MG63 (cell line): ENCODE measurements at regions not wholly inside any gene's neighbourhood (a gene's known extent, or its start where the extent isn't known, plus 50 kb on each side); places are given as distances from the start of the nearest gene placed in this dataset.

Source experiments
- DNase-seq: peaks from one replicate; pipeline ENCODE4 v3.0.0-alpha.2; 2020
- H3K27me3 ChIP-seq: fragments of 250-450 bp; sonication (Bioruptor Pico); 2 replicates; pipeline ENCODE4 v1.5.1; 2020; ENCODE audit warnings: mild to moderate bottlenecking, moderate library complexity
- H3K36me3 ChIP-seq: fragments of 250-450 bp; sonication (Bioruptor Pico); 2 replicates; pipeline ENCODE4 v1.5.1; 2020; ENCODE audit warnings: mild to moderate bottlenecking, moderate library complexity
- H3K4me3 ChIP-seq: fragments of 250-450 bp; sonication (Bioruptor Pico); 2 replicates; pipeline ENCODE4 v1.5.1; 2020; ENCODE audit warnings: mild to moderate bottlenecking, moderate library complexity
- H3K9me3 ChIP-seq: fragments of 250-450 bp; sonication (Bioruptor Pico); 2 replicates; pipeline ENCODE4 v1.5.1; 2020; ENCODE audit warnings: mild to moderate bottlenecking, moderate library complexity

- no peaks in the 10 kb centered on the region for H3K27me3 ChIP-seq
- no peaks in the 10 kb centered on the region for H3K9me3 ChIP-seq
- no peaks in the 10 kb centered on the region for H3K36me3 ChIP-seq
- DNase-seq: no peak
- no peak overlapping the region for H3K4me3 ChIP-seq
These were observed 391.4 kb downstream of the C12orf75 start for GRCh38 chr12:105721891-105722290.

GRCh38 chr12:105723066-105723465 is 392.6 kb downstream of the C12orf75 start:
- Histone ChIP-seq H3K9me3 (no peaks in the 10 kb centered on the region), H3K36me3 (no peaks in the 10 kb centered on the region), H3K27me3 (no peaks in the 10 kb centered on the region), H3K4me3 (no peak overlapping the region)
- DNase-seq: no peak

DNA sequence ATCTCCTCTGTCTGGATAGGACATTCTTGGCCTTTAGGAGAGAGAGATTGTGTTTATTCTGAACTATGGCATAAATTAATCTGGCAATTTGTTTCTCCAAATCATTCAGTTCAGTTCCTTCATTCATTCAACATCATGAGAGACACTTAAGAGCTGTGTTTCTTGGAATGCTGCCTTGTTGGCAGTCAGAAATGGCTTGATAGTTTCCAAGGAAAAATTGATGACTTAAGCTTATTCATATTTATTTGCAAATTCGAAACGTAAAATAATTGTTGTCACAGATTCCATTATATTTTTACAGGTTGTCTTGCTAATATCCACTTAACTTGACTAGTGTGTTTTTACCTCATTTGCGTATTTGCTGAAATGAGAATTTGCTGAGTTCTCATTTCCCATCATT is 393.0 kb downstream of the C12orf75 start:
- Histone ChIP-seq H3K9me3 (no peaks in the 10 kb centered on the region), H3K36me3 (no peaks in the 10 kb centered on the region), H3K4me3 (no peak overlapping the region), H3K27me3 (no peaks in the 10 kb centered on the region)
- no peak for DNase-seq

GRCh38 chr12:105724641-105725040 is 394.1 kb downstream of the C12orf75 start:
- Histone ChIP-seq H3K36me3 (no peaks in the 10 kb centered on the region), H3K27me3 (no peaks in the 10 kb centered on the region), H3K4me3 (no peak overlapping the region), H3K9me3 (no peaks in the 10 kb centered on the region)
- peak; percentile 9 for DNase-seq

- DNase-seq: no peak
- no peaks in the 10 kb centered on the region for H3K27me3 ChIP-seq
- no peak overlapping the region for H3K4me3 ChIP-seq
- H3K36me3 ChIP-seq: no peaks in the 10 kb centered on the region
- H3K9me3 ChIP-seq: no peaks in the 10 kb centered on the region
These were observed 394.6 kb downstream of the C12orf75 start for GRCh38 chr12:105725054-105725453.

DNA sequence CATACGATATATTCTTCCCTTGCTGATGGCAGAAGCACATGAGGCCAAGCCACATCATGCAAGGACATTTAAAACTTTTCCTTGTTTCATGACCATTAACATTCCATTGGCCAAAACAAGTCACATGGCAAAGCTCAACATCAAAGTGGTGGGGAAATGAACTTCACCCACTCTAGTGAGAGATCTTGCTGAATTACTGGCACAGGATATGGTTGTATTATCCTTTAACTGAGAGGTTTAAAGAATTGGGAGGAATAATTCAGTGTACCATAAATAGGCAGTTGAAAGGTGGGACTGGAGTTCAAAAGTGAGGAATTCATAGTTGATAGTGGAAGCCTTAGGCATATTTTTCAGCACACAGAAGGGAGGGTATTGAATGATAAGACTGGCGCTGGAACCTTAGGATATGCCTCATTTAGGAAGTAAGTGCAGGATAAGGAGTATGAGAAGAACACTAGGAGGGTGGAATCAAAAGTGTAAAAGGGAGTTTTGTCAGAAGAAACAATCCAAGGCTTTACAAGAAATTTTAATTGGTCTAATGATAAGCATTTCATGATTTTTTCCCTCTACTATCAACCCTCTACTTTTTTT is 398.8 kb downstream of the C12orf75 start:
- Histone ChIP-seq H3K9me3 (no peaks in the 10 kb centered on the region), H3K27me3 (0 out of 2 replicates have a peak, but pooled peaks cover 3% of the 10 kb centered on the region), H3K4me3 (no peak overlapping the region), H3K36me3 (no peaks in the 10 kb centered on the region)
- no peak for DNase-seq

DNA sequence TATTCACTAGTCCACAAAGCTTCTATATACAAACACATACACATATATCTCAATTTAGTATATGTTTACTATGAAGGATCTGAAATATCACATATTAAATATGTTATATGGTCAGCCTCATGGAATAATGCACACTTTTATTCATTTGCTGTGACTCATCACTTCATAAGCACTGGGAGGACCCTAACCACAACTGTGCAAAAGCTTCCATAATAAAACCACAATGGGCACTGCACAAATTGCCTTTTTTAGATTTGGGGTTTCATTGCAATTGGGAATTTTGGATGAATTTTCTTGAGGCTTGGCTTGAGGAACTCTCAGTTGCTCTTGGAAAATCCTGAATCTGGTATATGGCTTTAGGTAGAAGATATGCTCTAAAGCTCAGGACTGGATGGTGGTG is 399.4 kb downstream of the C12orf75 start:
- DNase-seq: no peak
- Histone ChIP-seq H3K4me3 (no peak overlapping the region), H3K9me3 (no peaks in the 10 kb centered on the region), H3K27me3 (0 out of 2 replicates have a peak, but pooled peaks cover 3% of the 10 kb centered on the region), H3K36me3 (no peaks in the 10 kb centered on the region)

DNA sequence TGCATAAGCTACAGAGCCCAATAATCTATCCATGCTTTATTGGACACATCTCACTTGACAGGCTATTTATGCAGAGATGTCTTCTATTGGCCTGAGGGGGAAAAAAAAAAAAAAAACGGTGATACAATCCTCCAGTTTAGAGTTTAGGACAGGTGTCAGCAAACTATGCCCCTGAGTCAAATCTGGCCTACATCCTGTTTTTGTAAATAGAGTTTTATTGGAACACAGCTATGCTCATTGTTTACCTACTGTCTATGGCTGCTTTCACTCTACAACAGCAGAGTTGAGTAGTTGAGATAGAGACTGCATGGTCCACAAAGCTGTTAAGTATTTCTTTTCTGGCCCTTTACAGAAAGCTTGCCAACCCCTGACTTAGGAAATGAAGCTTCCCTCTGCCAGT is 403.1 kb downstream of the C12orf75 start:
- no peaks in the 10 kb centered on the region for H3K9me3 ChIP-seq
- H3K36me3 ChIP-seq: no peaks in the 10 kb centered on the region
- no peak for DNase-seq
- H3K27me3 ChIP-seq: 0 out of 2 replicates have a peak, but pooled peaks cover 3% of the 10 kb centered on the region
- no peak overlapping the region for H3K4me3 ChIP-seq

DNA sequence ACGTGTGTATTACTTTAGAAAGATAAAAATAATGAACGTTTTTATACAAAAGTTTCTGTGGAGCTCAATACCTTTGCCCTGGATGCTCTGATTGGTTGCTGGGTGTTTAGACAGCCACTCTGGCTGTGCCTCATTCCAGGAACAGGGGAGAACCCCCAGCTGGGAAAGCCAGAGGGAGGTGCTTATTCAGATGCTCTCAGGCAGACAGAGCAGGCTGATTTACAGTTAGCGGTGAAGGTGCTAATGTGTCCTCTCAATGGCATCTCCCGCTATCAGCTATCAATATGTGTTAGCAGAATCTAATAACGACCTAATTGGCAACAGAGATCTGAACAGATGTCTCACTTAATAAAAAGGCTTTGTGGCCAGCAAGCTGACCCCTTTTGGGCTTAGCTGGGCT is 402.3 kb downstream of the NUAK1 start:
- Histone ChIP-seq H3K4me3 (no peak overlapping the region), H3K9me3 (no peaks in the 10 kb centered on the region), H3K36me3 (no peaks in the 10 kb centered on the region), H3K27me3 (no peaks in the 10 kb centered on the region)
- no peak for DNase-seq

DNA sequence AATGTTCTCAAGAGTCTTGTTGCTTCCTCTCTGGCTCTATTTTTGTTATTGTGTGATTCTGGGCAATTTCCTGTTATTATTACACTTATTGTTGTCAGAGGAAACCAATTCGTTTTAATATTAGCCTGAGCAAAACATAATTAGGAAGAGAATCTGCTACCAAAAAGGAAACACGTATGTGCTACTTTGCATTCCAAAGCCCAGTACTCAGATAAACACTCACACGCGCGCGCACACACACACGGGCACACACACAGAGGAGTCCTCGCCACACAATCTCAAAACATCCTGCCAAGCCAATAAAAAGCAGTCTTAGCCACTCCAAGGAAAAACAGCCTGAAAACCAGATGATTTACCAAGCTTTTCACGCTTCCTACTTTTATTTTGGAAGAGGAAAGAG is 400.7 kb downstream of the NUAK1 start:
- H3K36me3 ChIP-seq: no peaks in the 10 kb centered on the region
- H3K9me3 ChIP-seq: no peaks in the 10 kb centered on the region
- no peak overlapping the region for H3K4me3 ChIP-seq
- no peak for DNase-seq
- no peaks in the 10 kb centered on the region for H3K27me3 ChIP-seq

- no peaks in the 10 kb centered on the region for H3K36me3 ChIP-seq
- H3K4me3 ChIP-seq: no peak overlapping the region
- no peaks in the 10 kb centered on the region for H3K9me3 ChIP-seq
- DNase-seq: no peak
- H3K27me3 ChIP-seq: no peaks in the 10 kb centered on the region
These were observed 398.4 kb downstream of the NUAK1 start for GRCh38 chr12:105740369-105740768.

DNA sequence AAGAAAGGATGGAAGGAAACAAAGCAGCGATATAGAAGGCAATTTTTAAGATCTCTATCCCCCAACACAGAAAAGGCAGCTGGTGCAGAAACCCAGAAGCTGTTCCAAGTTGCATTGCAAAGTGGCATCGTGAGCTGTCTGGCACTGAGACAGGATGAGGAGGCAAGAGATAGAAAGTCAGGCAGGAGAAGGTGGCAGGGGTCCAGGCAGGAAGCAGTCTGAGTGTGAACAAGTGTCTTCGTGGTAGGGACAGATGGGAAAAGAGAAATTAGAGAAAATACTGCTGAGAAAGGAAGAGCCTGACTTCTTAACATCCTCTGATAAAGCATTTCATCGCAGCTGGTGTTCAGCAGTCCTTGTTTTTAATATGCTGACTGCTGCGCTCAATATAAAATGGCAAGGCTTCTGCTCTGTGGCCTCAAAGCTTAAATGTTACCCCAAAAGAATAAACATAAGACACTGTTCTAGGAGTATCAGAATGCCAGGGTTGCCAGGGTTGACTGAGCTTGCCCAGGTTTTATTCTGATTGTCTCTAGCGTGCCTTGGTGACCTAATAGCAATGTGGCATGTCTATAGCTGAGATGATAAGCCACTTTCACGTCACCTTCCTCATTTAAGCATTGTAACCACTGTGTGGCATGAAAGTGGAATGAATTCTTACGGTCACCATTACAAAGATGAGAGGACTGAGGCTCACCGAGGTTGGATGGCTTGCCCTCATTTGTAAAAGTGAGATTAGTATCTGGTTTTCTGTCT is 397.6 kb downstream of the NUAK1 start:
- H3K36me3 ChIP-seq: no peaks in the 10 kb centered on the region
- no peaks in the 10 kb centered on the region for H3K9me3 ChIP-seq
- peak; percentile 92 for DNase-seq
- no peak overlapping the region for H3K4me3 ChIP-seq
- no peaks in the 10 kb centered on the region for H3K27me3 ChIP-seq

DNA sequence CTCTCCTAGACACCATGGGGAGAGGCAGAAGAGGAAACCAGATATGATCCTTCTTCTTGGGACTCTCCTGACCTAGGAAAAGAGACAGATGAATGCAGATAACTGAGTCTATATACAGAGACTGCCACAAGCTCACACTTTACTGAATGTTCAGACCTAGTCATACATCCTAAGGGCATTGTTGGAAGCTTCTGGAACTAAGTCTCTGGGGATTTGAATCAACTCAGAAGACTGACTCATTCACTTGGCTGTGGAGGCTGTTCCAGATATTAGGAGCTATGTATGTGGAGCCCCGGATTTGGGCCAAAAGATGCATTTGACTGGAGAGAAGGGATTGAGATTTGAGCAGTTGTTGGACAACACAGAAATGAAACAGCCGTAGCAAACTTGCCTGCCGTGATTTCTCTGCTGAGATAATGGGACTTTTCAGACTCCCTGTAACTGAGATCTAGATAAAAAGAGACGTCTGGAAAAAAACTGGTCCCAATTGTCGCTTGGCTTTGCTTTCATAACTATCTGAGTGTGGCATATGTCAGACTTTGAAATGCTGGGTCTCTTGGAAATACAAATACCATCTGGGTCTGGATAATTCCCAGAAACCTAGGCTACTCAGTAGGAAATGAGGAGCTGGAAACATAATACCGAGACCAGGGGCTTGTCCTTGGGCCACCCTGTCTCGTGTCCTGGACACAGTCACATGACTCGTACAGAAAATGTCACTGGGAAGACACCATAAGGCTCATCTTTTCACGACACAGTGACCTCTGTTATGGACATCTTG is 396.8 kb downstream of the NUAK1 start:
- H3K36me3 ChIP-seq: no peaks in the 10 kb centered on the region
- H3K9me3 ChIP-seq: no peaks in the 10 kb centered on the region
- H3K4me3 ChIP-seq: no peak overlapping the region
- DNase-seq: peak; percentile 85
- H3K27me3 ChIP-seq: no peaks in the 10 kb centered on the region

DNA sequence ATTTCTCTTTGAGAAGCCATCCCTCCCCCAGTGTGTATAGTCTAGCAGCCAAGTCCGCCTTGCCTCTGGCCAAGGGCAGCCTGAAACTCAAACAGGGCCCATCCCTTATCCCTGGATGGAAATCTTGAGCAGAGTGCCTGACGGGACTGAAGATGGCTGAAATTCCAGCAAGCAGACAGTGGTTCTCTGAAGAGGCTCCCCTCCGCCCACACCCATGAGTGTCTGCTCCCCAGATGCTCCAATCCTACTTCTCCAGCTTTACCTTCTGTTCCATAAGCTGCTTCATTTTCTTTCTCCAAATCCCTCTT is 396.2 kb downstream of the NUAK1 start:
- H3K4me3 ChIP-seq: no peak overlapping the region
- no peak for DNase-seq
- H3K9me3 ChIP-seq: no peaks in the 10 kb centered on the region
- no peaks in the 10 kb centered on the region for H3K36me3 ChIP-seq
- no peaks in the 10 kb centered on the region for H3K27me3 ChIP-seq

DNA sequence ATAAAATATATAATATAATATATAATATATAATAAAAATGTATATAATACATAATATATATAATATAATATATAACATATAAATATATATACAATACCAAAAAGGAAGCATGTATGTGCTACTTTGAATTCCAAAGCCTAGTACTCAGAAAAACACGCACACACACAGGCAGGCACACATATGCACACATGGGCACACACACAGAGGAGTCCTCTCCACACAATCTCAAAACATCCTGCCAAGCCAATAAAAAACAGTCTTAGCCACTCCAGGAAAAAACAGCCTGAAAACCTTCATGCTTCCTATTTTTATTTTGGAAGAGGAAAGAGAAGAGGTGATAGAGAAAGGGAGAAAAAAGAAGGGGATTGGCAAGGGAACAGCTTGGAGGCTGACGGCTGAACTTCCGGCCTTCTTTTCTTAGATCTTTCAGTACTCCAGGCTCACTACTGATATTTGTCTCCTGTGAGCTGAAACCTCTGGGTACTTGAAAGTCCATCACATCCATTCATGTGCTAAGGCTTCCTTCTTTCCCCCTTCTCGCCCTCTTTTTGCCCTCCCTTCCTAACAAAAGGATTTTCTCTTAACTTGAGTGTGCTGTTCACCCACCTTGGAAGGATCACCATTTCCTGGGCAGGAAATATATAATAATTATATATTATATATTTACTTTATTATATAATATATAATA is 394.2 kb downstream of the NUAK1 start:
- Histone ChIP-seq H3K36me3 (no peaks in the 10 kb centered on the region), H3K4me3 (no peak overlapping the region), H3K9me3 (no peaks in the 10 kb centered on the region), H3K27me3 (no peaks in the 10 kb centered on the region)
- DNase-seq: no peak

- no peaks in the 10 kb centered on the region for H3K36me3 ChIP-seq
- no peaks in the 10 kb centered on the region for H3K27me3 ChIP-seq
- no peaks in the 10 kb centered on the region for H3K9me3 ChIP-seq
- H3K4me3 ChIP-seq: no peak overlapping the region
- DNase-seq: no peak
These were observed 392.9 kb downstream of the NUAK1 start for GRCh38 chr12:105745811-105746210.
